Right renal cortex interstitium (tissue), 3 donors: ENCODE measurements at regions not wholly inside any gene's neighbourhood (a gene's known extent, or its start where the extent isn't known, plus 50 kb on each side); places are given as distances from the start of the nearest gene placed in this dataset.

Experiments used
- DNase-seq, 3 donors: peaks; one replicate each; pipeline ENCODE4 v3.0.0-alpha.2; 2013; ENCODE audit warnings: low read depth in 3 of 3, low spot score in 2 of 3

GRCh38 chr6:6834356-6835222, 246.1 kb downstream of the LY86 start:
- DNase-seq: no peak

GRCh38 chr6:6835223-6835503, 246.6 kb downstream of the LY86 start:
- DNase-seq: no peak

- no peak for DNase-seq
Measured at GRCh38 chr6:6836609-6837406, 248.3 kb downstream of the LY86 start.

GRCh38 chr6:6837541-6838080, 249.1 kb downstream of the LY86 start:
- no peak for DNase-seq

GRCh38 chr6:6840831-6841291, 252.3 kb downstream of the LY86 start:
- DNase-seq: no peak

GRCh38 chr6:6841571-6841970, 253.1 kb downstream of the LY86 start:
- no peak for DNase-seq

- DNase-seq: no peak
Measured at GRCh38 chr6:6842291-6842690, 253.8 kb downstream of the LY86 start.

GRCh38 chr6:6843057-6843627, 254.6 kb downstream of the LY86 start:
- DNase-seq: no peak

GRCh38 chr6:6843777-6844176, 255.3 kb downstream of the LY86 start:
- DNase-seq: no peak

GRCh38 chr6:6844530-6844929, 256.0 kb downstream of the LY86 start:
- DNase-seq: no peak

- DNase-seq: no peak
Measured at GRCh38 chr6:6845603-6846002, 257.1 kb downstream of the LY86 start.

GRCh38 chr6:6847591-6847990, 259.1 kb downstream of the LY86 start:
- no peak for DNase-seq

GRCh38 chr6:6851059-6851948, 256.5 kb upstream of the RREB1 start:
- DNase-seq: no peak

GRCh38 chr6:6851949-6852261, 255.9 kb upstream of the RREB1 start:
- DNase-seq: no peak

GRCh38 chr6:6856538-6857523, 250.9 kb upstream of the RREB1 start:
- no peak for DNase-seq

- no peak for DNase-seq
Measured at GRCh38 chr6:6857528-6857927, 250.2 kb upstream of the RREB1 start.

GRCh38 chr6:6858533-6858982, 249.2 kb upstream of the RREB1 start:
- no peak for DNase-seq

GRCh38 chr6:6859105-6859504, 248.7 kb upstream of the RREB1 start:
- DNase-seq: no peak

GRCh38 chr6:6859722-6860121, 248.0 kb upstream of the RREB1 start:
- DNase-seq: no peak
